Naive B cell (primary cell): ENCODE measurements at regions not wholly inside any gene's neighbourhood (a gene's known extent, or its start where the extent isn't known, plus 50 kb on each side); places are given as distances from the start of the nearest gene placed in this dataset.

Source experiments
- ATAC-seq, 2 donors: fragments of 150-1000 bp; cut with Tn5 transposase; 2 replicates each; pipeline ENCODE4 v1.10.0; 2021; ENCODE audit warnings: low read depth in 2 of 2, mild to moderate bottlenecking in 2 of 2, moderate library complexity in 2 of 2
- DNase-seq: peaks from one replicate; pipeline ENCODE4 v3.0.0; 2022
- H3K27ac Mint-ChIP-seq, 6 donors: one replicate each; pipeline ENCODE4 v1.8.0; 2020 to 2022; ENCODE audit warnings: mild to moderate bottlenecking in 6 of 6, mixed read lengths in 6 of 6, moderate library complexity in 5 of 6, inconsistent platforms in 2 of 6
- H3K27me3 Mint-ChIP-seq, 3 donors: one replicate each; pipeline ENCODE4 v1.8.0; 2021 to 2022; ENCODE audit warnings: mixed read lengths in 3 of 3, mild to moderate bottlenecking in 1 of 3
- H3K36me3 Mint-ChIP-seq, 2 donors: one replicate each; pipeline ENCODE4 v1.8.0; 2020 to 2022; ENCODE audit warnings: mixed read lengths in 2 of 2, inconsistent platforms in 1 of 2, mild to moderate bottlenecking in 1 of 2
- H3K4me1 Mint-ChIP-seq, 3 donors: one replicate each; pipeline ENCODE4 v1.8.0; 2020 to 2022; ENCODE audit warnings: mixed read lengths in 3 of 3, inconsistent platforms in 1 of 3, mild to moderate bottlenecking in 1 of 3, moderate library complexity in 1 of 3
- H3K4me3 Mint-ChIP-seq, 8 donors: one replicate each; pipeline ENCODE4 v1.8.0; 2020 to 2022; ENCODE audit warnings: mild to moderate bottlenecking in 8 of 8, mixed read lengths in 8 of 8, moderate library complexity in 8 of 8, inconsistent platforms in 2 of 8
- H3K9me3 Mint-ChIP-seq, 7 donors: one replicate each; pipeline ENCODE4 v1.8.0; 2020 to 2022; ENCODE audit warnings: mixed read lengths in 7 of 7, mild to moderate bottlenecking in 5 of 7, inconsistent platforms in 2 of 7, moderate library complexity in 1 of 7

GRCh38 chr13:37319031-37319443, 213.6 kb upstream of the CSNK1A1L start:
- H3K27me3 Mint-ChIP-seq = no peaks in the 10 kb centered on the region
- DNase-seq (no peak), ATAC-seq (no peak)
- H3K9me3 Mint-ChIP-seq = peaks cover 4 to 26% (median 13%) of the 10 kb centered on the region in 7 donors
- H3K36me3 Mint-ChIP-seq = peaks cover 0 to 8% of the 10 kb centered on the region in 2 donors
- no peak overlapping the region for H3K27ac Mint-ChIP-seq
- H3K4me3 Mint-ChIP-seq = no peak overlapping the region
- no peaks in the 10 kb centered on the region for H3K4me1 Mint-ChIP-seq

DNA sequence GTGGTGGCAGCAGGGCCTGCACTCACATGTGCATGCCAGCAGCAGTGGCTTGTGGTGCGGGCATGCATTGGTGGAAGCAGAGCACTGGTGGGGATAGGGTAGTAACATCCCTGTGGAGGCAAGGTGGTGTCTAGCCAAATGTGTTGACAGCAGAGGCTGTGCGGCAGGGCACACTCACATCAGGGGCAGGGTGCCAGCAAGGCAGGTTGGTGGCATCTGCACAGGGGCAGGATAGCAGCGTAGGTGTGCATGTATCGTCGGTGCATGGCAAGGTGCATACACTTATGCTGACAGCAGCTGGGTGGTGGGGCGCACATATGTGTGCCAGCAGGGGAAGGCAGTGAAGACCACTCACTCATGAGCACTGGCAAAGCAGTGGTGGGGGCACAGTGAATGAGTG, 211.5 kb upstream of the CSNK1A1L start:
- H3K27me3 Mint-ChIP-seq = no peaks in the 10 kb centered on the region
- H3K4me1 Mint-ChIP-seq = no peaks in the 10 kb centered on the region
- peak overlapping the region in 1 of 6 donors; percentile 27 for H3K27ac Mint-ChIP-seq
- H3K9me3 Mint-ChIP-seq = peaks cover 4 to 23% (median 14%) of the 10 kb centered on the region in 7 donors
- H3K4me3 Mint-ChIP-seq = no peak overlapping the region
- DNase-seq (no peak), ATAC-seq (no peak)
- H3K36me3 Mint-ChIP-seq = peaks cover 0 to 8% of the 10 kb centered on the region in 2 donors

DNA sequence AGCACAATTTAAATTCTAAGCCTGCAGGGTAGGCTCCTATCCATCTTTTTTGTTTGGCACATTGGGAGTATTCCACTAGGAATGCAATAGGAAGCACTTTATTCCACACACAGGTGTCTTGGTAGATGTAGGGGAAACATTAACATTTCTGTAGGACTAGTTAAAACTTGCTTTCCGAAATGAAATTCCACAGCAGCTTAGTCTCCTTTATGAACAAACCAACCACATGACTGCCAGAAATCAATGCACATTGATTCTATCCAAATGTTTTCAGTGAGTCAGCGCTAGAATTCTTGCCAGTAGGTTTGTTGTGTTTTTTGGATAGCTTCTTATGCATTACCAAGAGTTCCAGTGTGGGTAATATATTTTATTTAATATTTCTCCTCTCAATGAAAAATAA, 207.9 kb upstream of the CSNK1A1L start:
- H3K9me3 Mint-ChIP-seq = peaks cover 0 to 10% (median 5%) of the 10 kb centered on the region in 7 donors

DNA sequence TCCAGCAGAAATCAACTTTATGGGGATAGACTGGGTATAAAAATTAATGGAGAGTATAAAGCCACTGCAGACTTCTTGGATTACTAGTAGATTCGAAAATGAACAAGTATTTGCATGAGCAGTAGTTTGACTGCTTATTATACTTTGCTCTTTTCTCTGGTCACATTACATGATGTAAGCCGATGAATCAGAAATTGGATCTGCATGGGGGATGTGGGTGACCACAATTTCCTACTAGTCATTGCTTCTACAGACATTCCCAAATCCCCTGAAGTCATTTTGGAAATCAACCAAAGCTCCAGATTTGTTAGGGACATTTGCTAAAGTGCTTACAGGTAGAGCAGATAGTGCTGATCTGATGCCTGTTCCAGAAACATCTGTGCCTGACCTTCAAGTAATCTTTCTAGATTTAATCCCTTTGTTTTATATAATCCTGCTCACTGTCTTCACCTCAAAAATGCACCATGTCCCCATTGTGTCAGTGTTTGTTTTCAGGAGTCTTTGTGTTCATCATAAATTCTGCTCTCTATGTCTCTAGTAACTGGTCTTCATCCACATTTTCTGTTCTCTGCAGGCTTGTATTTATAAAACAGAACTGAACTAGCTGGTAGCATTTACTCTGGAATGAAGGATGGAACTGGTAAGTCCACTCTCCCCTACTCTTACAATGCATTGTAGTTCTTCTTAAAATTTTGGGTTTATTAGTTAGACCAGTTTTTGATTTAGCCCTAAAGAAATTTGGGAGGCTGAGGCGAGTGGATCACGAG, 201.5 kb upstream of the CSNK1A1L start:
- H3K27ac Mint-ChIP-seq = no peak overlapping the region
- H3K27me3 Mint-ChIP-seq = no peaks in the 10 kb centered on the region
- H3K4me3 Mint-ChIP-seq = no peak overlapping the region
- DNase-seq = no peak
- peaks cover 0 to 2% (median 0%) of the 10 kb centered on the region in 7 donors for H3K9me3 Mint-ChIP-seq
- ATAC-seq = no peak
- no peaks in the 10 kb centered on the region for H3K36me3 Mint-ChIP-seq
- no peaks in the 10 kb centered on the region for H3K4me1 Mint-ChIP-seq

More for the DNA sequence above, 207.9 kb upstream of the CSNK1A1L start:
- Mint-ChIP-seq H3K27me3 (no peaks in the 10 kb centered on the region), H3K36me3 (peaks cover 0 to 8% of the 10 kb centered on the region in 2 donors), H3K27ac (no peak overlapping the region), H3K4me1 (no peaks in the 10 kb centered on the region), H3K4me3 (no peak overlapping the region)
- ATAC-seq (no peak), DNase-seq (no peak)

DNA sequence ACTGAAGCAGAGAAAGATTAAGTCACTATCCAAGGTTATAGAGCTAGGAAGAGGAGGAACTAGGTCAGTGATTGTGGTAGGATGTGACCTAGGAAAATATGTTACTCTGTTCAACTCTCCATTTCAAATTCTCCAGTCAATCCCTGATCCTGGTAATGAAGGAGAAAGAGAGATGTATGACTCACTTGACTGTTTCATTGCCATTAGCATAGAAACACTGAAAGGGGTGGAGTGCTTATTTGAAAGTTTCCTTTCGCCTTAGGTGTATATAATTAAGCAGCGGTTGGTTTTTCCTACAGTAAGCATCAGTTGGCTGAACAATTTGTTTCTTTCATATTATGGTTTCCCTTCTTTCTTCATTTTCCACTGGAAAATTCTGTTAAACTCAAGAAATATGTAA, 198.1 kb upstream of the CSNK1A1L start:
- H3K27ac Mint-ChIP-seq = no peak overlapping the region
- H3K9me3 Mint-ChIP-seq = peaks cover 0 to 5% (median 2%) of the 10 kb centered on the region in 7 donors
- H3K36me3 Mint-ChIP-seq = no peaks in the 10 kb centered on the region
- no peaks in the 10 kb centered on the region for H3K27me3 Mint-ChIP-seq
- no peak overlapping the region for H3K4me3 Mint-ChIP-seq
- DNase-seq (no peak), ATAC-seq (no peak)
- H3K4me1 Mint-ChIP-seq = no peaks in the 10 kb centered on the region

- no peak for ATAC-seq
- peaks cover 0 to 6% (median 4%) of the 10 kb centered on the region in 7 donors for H3K9me3 Mint-ChIP-seq
- H3K27ac Mint-ChIP-seq = no peak overlapping the region
- DNase-seq = no peak
- no peaks in the 10 kb centered on the region for H3K27me3 Mint-ChIP-seq
- no peak overlapping the region for H3K4me3 Mint-ChIP-seq
- no peaks in the 10 kb centered on the region for H3K4me1 Mint-ChIP-seq
- no peaks in the 10 kb centered on the region for H3K36me3 Mint-ChIP-seq
These were observed 197.2 kb upstream of the CSNK1A1L start for GRCh38 chr13:37302686-37303085.

GRCh38 chr13:37295573-37295972, 190.1 kb upstream of the CSNK1A1L start:
- Mint-ChIP-seq H3K4me1 (no peaks in the 10 kb centered on the region), H3K36me3 (no peaks in the 10 kb centered on the region), H3K9me3 (peaks cover 0 to 8% (median 6%) of the 10 kb centered on the region in 7 donors), H3K27ac (no peak overlapping the region), H3K4me3 (no peak overlapping the region), H3K27me3 (no peaks in the 10 kb centered on the region)
- DNase-seq = no peak
- ATAC-seq = no peak

- no peak overlapping the region for H3K4me3 Mint-ChIP-seq
- ATAC-seq = no peak
- DNase-seq = no peak
- no peaks in the 10 kb centered on the region for H3K4me1 Mint-ChIP-seq
- no peaks in the 10 kb centered on the region for H3K36me3 Mint-ChIP-seq
- no peaks in the 10 kb centered on the region for H3K27me3 Mint-ChIP-seq
- H3K9me3 Mint-ChIP-seq = peaks cover 0 to 8% (median 6%) of the 10 kb centered on the region in 7 donors
- peak overlapping the region in 1 of 6 donors; percentile 54 for H3K27ac Mint-ChIP-seq
These were observed 189.6 kb upstream of the CSNK1A1L start for GRCh38 chr13:37295071-37295470.

DNA sequence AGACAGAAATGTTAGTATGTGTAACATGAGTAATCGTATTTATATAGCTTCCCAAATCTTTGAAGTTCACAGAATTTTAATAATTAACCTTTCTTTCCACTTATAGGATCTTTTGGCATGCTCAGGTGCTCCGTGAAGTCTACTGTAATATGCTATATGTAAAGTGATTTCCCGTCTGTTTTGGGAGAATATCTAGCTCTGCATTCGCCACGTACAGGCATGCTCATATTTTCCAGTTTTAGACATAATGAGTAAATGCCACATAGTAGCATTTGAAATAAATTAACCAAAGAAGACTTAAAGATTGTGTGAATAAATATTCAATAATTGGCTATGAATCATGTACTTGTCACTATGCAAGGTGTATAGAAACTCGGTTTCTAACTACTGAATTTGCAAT, 189.0 kb upstream of the CSNK1A1L start:
- H3K4me3 Mint-ChIP-seq = no peak overlapping the region
- DNase-seq (no peak), ATAC-seq (no peak)
- H3K27me3 Mint-ChIP-seq = no peaks in the 10 kb centered on the region
- no peaks in the 10 kb centered on the region for H3K36me3 Mint-ChIP-seq
- H3K9me3 Mint-ChIP-seq = peaks cover 0 to 8% (median 6%) of the 10 kb centered on the region in 7 donors
- no peaks in the 10 kb centered on the region for H3K4me1 Mint-ChIP-seq
- H3K27ac Mint-ChIP-seq = no peak overlapping the region

- H3K4me3 Mint-ChIP-seq = no peak overlapping the region
- no peaks in the 10 kb centered on the region for H3K27me3 Mint-ChIP-seq
- ATAC-seq (no peak), DNase-seq (no peak)
- no peak overlapping the region for H3K27ac Mint-ChIP-seq
- no peaks in the 10 kb centered on the region for H3K4me1 Mint-ChIP-seq
- peaks cover 0 to 4% (median 0%) of the 10 kb centered on the region in 7 donors for H3K9me3 Mint-ChIP-seq
- H3K36me3 Mint-ChIP-seq = no peaks in the 10 kb centered on the region
These were observed 187.8 kb upstream of the CSNK1A1L start for GRCh38 chr13:37293295-37293694.

- no peaks in the 10 kb centered on the region for H3K36me3 Mint-ChIP-seq
- peaks cover 0 to 3% (median 0%) of the 10 kb centered on the region in 7 donors for H3K9me3 Mint-ChIP-seq
- no peaks in the 10 kb centered on the region for H3K4me1 Mint-ChIP-seq
- H3K27ac Mint-ChIP-seq = no peak overlapping the region
- DNase-seq (no peak), ATAC-seq (no peak)
- H3K27me3 Mint-ChIP-seq = no peaks in the 10 kb centered on the region
- H3K4me3 Mint-ChIP-seq = no peak overlapping the region
These were observed 185.4 kb upstream of the CSNK1A1L start for GRCh38 chr13:37290716-37291505.

DNA sequence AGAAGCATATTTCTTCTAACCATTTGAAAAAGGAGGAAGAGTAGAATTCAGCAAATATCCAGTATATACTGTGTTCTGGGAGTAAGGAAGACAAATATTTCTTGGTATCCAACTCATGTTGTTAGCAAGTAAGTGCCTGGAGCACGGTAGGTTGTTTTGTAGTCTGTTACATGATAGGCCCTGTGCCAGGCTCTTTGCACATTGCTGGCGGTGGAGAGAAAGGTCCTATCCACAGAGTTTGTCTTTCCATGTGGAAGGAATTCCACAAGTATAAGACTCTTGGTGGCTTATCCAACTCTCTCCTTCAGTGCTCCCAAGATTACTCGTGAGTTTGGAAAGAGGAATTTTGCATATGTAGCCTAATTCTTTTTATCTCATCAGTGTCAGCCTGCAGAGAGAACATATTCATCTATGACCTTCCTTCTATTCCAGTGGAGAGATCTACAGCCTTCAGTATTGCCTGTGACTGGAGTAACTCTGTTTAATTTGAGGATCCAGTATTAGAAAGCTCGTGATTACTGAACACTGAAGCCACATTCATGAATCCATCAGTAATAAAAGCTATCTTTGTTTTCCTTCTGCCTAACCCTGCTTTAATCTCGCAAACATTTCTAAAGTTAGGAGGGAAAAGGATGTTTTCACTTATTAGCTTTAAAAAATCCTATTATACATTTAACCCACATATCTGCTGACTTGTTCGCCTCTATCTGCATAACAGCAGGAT, 183.9 kb upstream of the CSNK1A1L start:
- Mint-ChIP-seq H3K4me3 (no peak overlapping the region), H3K27me3 (no peaks in the 10 kb centered on the region), H3K27ac (no peak overlapping the region), H3K4me1 (no peaks in the 10 kb centered on the region), H3K36me3 (no peaks in the 10 kb centered on the region), H3K9me3 (peaks cover 0 to 3% (median 1%) of the 10 kb centered on the region in 7 donors)
- DNase-seq (no peak), ATAC-seq (no peak)

DNA sequence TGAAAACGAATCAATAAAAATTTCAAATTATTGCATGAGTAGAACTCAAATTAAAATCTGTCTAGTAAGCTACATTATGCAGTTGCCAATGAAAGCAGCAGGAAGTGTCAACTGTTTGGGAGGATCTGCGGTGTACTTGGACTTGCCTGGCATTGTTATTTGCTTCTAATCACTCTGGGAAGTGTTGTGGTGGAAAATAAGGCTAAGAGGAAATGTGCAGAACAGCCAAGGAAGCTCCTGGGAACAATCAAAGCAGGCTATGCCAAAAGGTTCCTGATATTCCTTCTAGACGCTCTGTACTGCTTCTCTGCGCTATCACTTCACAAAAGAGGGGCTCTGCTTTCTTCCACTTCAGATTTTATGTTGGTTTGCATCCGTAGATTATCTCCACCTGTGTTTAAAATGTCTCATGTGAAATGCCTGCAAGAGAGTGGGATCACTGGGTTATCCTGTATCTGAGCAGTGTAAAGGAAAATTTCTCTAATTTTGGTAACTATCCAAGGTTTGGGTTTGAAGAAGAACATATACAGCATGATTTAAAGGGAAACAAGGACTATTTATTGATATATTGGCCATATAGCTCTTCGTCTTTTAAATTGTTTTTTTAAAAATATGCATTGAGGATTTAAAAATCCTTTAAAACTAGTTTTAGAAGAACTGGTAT, 182.7 kb upstream of the CSNK1A1L start:
- DNase-seq = no peak
- Mint-ChIP-seq H3K9me3 (peaks cover 0 to 3% (median 1%) of the 10 kb centered on the region in 7 donors), H3K4me1 (no peaks in the 10 kb centered on the region), H3K4me3 (no peak overlapping the region), H3K36me3 (no peaks in the 10 kb centered on the region), H3K27ac (no peak overlapping the region), H3K27me3 (no peaks in the 10 kb centered on the region)
- no peak for ATAC-seq
